ENCODE measurements at regions not wholly inside any gene's neighbourhood (a gene's known extent, or its start where the extent isn't known, plus 50 kb on each side); places are given as distances from the start of the nearest gene placed in this dataset.

DNA sequence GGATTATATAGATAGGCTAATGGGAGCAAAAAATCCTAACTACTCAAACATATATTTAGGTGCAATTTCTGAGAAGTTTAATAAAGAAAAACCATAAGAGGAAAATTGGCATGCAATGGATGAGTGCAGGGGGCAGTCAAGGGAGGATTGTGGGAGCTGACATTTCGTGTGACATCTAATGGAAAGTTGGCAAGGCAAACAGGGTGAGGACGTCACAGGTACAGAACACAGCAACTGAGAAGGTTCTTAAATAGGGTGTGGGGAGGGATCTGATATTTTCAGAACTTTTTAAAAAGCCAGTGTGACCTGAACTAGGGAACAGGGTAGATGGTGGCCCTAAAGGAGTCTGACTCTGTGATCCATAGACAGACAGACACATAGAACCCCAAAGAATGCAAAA lies 194.9 kb upstream of the GLI3 start:
- Histone ChIP-seq H3K14ac (ENCODE audit: insufficient read depth, low read length) (no peak overlapping the region), H2AK5ac (ENCODE audit: insufficient read length, low read length) (no peak overlapping the region), H3K9ac (ENCODE audit: extremely low read depth, insufficient read length, low read length) (no peak overlapping the region), H3K79me2 (ENCODE audit: insufficient read depth, low read length) (no peaks in the 10 kb centered on the region), H3K79me1 (ENCODE audit: insufficient read depth, low read depth, low read length, poor library complexity, severe bottlenecking) (no peaks in the 10 kb centered on the region), H2BK20ac (ENCODE audit: low read depth, low read length, poor library complexity, severe bottlenecking) (no peak overlapping the region), H2BK5ac (ENCODE audit: insufficient read length, low read length) (no peak overlapping the region), H3K27ac (ENCODE audit: insufficient read length, low read depth, low read length) (no peak overlapping the region), H2AFZ (ENCODE audit: low read length) (no peak overlapping the region), H4K20me1 (ENCODE audit: control insufficient read depth, insufficient read depth, insufficient read length) (no peaks in the 10 kb centered on the region), H3K23me2 (ENCODE audit: insufficient read length, low read depth, low read length, poor library complexity, severe bottlenecking) (no peaks in the 10 kb centered on the region), H3K4ac (ENCODE audit: low read depth, low read length) (no peak overlapping the region), H2BK15ac (ENCODE audit: low read depth, low read length) (no peak overlapping the region), H2BK12ac (ENCODE audit: insufficient read length, low read depth, low read length) (no peak overlapping the region), H3K4me2 (ENCODE audit: insufficient read depth, insufficient read length, low read length) (no peak overlapping the region), H3K9me3 (ENCODE audit: control insufficient read depth, low read depth, low read length) (no peaks in the 10 kb centered on the region), H4K91ac (ENCODE audit: insufficient read length, low read depth, low read length) (no peak overlapping the region), H2BK120ac (ENCODE audit: low read depth, low read length, poor library complexity, severe bottlenecking) (no peak overlapping the region), H3T11ph (ENCODE audit: low read length) (no peak overlapping the region), H4K5ac (ENCODE audit: insufficient read length, low read depth, low read length) (no peak overlapping the region), H4K8ac (replicated peaks; ENCODE audit: insufficient read length, low read depth, low read length) (no peak overlapping the region), H3K27me3 (ENCODE audit: insufficient read depth, low read length) (no peaks in the 10 kb centered on the region), H3K56ac (ENCODE audit: insufficient read length, low read depth, low read length) (no peak overlapping the region), H3K18ac (ENCODE audit: insufficient read length, low read depth, low read length) (no peak overlapping the region), H3K23ac (ENCODE audit: insufficient read length, low read depth, low read length) (no peak overlapping the region), H3K4me1 (ENCODE audit: insufficient read depth, low read length) (no peaks in the 10 kb centered on the region; the same call in 1 of the 2 replicates)
- no peak overlapping the region for H3K27ac Mint-ChIP-seq
- no peak for DNase-seq
- no peaks in the 10 kb centered on the region for H3K36me3 Mint-ChIP-seq (ENCODE audit: insufficient read depth in 1 of 3, low read depth in 3 of 3)
- H3K4me3 Mint-ChIP-seq, result no peak overlapping the region
- H3K27me3 Mint-ChIP-seq (ENCODE audit: low read depth), result no peaks in the 10 kb centered on the region
- H3K9me3 Mint-ChIP-seq, result no peaks in the 10 kb centered on the region
- no CpG with 5 or more reads among the region's 2 CpGs for WGBS (ENCODE audit: extremely low coverage, insufficient read length, low lambda C conversion rate)
- peaks cover 0 to 3% of the 10 kb centered on the region in 2 experiments; a peak in 1 of 4 replicates for H3K4me1 Mint-ChIP-seq
- TF ChIP-seq, protein P1, sequence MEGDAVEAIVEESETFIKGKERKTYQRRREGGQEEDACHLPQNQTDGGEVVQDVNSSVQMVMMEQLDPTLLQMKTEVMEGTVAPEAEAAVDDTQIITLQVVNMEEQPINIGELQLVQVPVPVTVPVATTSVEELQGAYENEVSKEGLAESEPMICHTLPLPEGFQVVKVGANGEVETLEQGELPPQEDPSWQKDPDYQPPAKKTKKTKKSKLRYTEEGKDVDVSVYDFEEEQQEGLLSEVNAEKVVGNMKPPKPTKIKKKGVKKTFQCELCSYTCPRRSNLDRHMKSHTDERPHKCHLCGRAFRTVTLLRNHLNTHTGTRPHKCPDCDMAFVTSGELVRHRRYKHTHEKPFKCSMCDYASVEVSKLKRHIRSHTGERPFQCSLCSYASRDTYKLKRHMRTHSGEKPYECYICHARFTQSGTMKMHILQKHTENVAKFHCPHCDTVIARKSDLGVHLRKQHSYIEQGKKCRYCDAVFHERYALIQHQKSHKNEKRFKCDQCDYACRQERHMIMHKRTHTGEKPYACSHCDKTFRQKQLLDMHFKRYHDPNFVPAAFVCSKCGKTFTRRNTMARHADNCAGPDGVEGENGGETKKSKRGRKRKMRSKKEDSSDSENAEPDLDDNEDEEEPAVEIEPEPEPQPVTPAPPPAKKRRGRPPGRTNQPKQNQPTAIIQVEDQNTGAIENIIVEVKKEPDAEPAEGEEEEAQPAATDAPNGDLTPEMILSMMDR (conservative IDR thresholded peaks at IDR 0.05), result no peak
